ENCODE measurements at regions not wholly inside any gene's neighbourhood (a gene's known extent, or its start where the extent isn't known, plus 50 kb on each side); places are given as distances from the start of the nearest gene placed in this dataset.
A peak's percentile ranks its signal among the peaks of the same experiment; 100 is the strongest.

DNA sequence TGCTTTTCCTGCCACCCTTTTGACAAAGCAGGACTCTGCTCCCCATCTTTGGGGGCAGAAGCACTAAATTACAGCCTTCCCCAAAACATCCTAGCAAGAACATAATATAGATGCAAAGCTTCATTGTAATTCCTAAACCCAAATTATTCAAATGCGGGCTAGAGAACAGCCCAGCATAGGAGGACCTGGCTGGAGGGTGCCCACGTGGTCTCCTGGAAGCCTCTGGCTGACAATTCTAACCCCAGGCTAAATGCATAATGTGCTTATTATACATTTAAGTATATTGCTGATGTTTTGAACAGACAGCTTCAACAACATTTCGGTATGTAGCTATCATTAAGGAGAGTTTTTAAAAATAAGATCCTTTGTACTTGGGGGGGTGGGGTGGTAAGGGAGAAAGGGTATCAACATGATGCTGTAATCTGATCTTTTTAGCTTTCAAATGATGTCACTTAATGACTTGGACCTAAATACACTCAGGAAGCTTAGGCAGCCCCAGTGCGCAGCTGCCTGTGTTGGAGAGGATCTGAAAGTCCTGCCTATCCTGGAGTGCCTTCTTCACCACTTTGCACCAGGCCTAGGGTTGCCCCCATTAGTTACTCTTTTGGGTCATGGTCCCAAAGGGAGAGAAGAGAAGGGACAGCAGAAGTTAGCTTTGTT lies 57.2 kb upstream of the USP3 start:
- dilution Hi-C loops (cut with HindIII; ENCODE audit: low sequenced_read_pairs, unreplicated experiment) (no loop called here), in situ Hi-C loops (cut with MboI; ENCODE audit: low sequenced_read_pairs) (no loop called here), intact Hi-C loops (cut with micrococcal nuclease) (no loop called here)
- Histone ChIP-seq H3K9ac (ENCODE audit: low read depth, low read length) (no peak overlapping the region), H4K5ac (ENCODE audit: low read depth, low read length) (no peak overlapping the region), H3K9me1 (ENCODE audit: insufficient read depth, low read length) (no peaks in the 10 kb centered on the region), H3K4me1 (ENCODE audit: control insufficient read depth, insufficient read depth, low read length) (peaks cover 4% of the 10 kb centered on the region; the same call in 1 of the 2 replicates), H2AK9ac (replicated peaks; ENCODE audit: low read depth, low read length, poor library complexity) (no peak overlapping the region), H3K56ac (ENCODE audit: extremely low read depth, insufficient read depth, low read length) (no peak overlapping the region), H4K20me1 (ENCODE audit: insufficient read depth, low read length) (no peaks in the 10 kb centered on the region), H3K9me3 (ENCODE audit: control insufficient read depth, insufficient read depth, low read length) (no peaks in the 10 kb centered on the region), H2BK120ac (ENCODE audit: low read depth, low read length) (no peak overlapping the region), H3K79me1 (ENCODE audit: low read depth in 1 of 2, low read length in 2 of 2) (no peaks in the 10 kb centered on the region), H4K8ac (ENCODE audit: low read depth in 2 of 2, low read length in 2 of 2) (no peak overlapping the region), H2BK5ac (ENCODE audit: low read depth, low read length, poor library complexity, severe bottlenecking) (no peak overlapping the region), H2AK5ac (ENCODE audit: low read depth, low read length) (no peak overlapping the region), H3K4me3 (ENCODE audit: insufficient read depth, low read depth, low read length) (no peak overlapping the region), H3K18ac (ENCODE audit: low read depth, low read length) (no peak overlapping the region), H4K91ac (ENCODE audit: insufficient read depth, low read depth, low read length) (no peak overlapping the region), H3K23ac (ENCODE audit: low read depth, low read length) (no peak overlapping the region), H3K27me3 (ENCODE audit: control insufficient read depth, insufficient read depth, low read length) (peaks cover 18% of the 10 kb centered on the region), H2BK20ac (ENCODE audit: low read depth, low read length) (no peak overlapping the region), H2BK15ac (ENCODE audit: low read depth, low read length) (no peak overlapping the region), H2AFZ (replicated peaks; ENCODE audit: low read length, poor library complexity) (no peak overlapping the region), H3K4me2 (ENCODE audit: low read depth, low read length) (no peak overlapping the region), H3K14ac (replicated peaks; ENCODE audit: low read depth, low read length) (0 out of 2 replicates have a peak overlapping the region, but pooled peaks have one; percentile 9), H3K4ac (ENCODE audit: low read depth, low read length) (no peak overlapping the region), H3K27ac (ENCODE audit: insufficient read depth, low read length) (no peak overlapping the region), H3K36me3 (ENCODE audit: control insufficient read depth, insufficient read depth, low read length) (no peaks in the 10 kb centered on the region)
- BruUV-seq (replicated peaks) = no TSS peak
- POLR2A ChIA-PET (ENCODE audit: unreplicated experiment) = no interaction called here
- CTCF ChIA-PET = no interaction called here
- WGBS, 2 experiments (ENCODE audit: extremely low coverage in 2 of 2, insufficient read length in 1 of 2) = no CpG with 5 or more reads among the region's 4 CpGs
- ATAC-seq (ENCODE audit: low read depth) = no peak
- no peak for DNase-seq
- no peak for TF ChIP-seq NFE2L2 (IDR thresholded peaks at IDR 0.05; ENCODE audit: low read depth, low read length)
- TF ChIP-seq CEBPB (IDR thresholded peaks at IDR 0.05; ENCODE audit: low read depth, low read length) = no peak
- TF ChIP-seq MXI1 (IDR thresholded peaks at IDR 0.05; ENCODE audit: borderline replicate concordance, low read depth, low read length) = no peak
- TF ChIP-seq ELK1 (IDR thresholded peaks at IDR 0.05; ENCODE audit: borderline replicate concordance, low read depth, low read length) = no peak
- TF ChIP-seq BHLHE40 (IDR thresholded peaks at IDR 0.05; ENCODE audit: low read depth, low read length) = no peak
- TF ChIP-seq CHD1 (IDR thresholded peaks at IDR 0.05; ENCODE audit: low read depth, low read length) = no peak
- no peak for TF ChIP-seq FOS (IDR thresholded peaks at IDR 0.05; ENCODE audit: low read depth, low read length)
- no peak for TF ChIP-seq RCOR1 (IDR thresholded peaks at IDR 0.05; ENCODE audit: insufficient replicate concordance, low read length)
- TF ChIP-seq CTCF (conservative IDR thresholded peaks at IDR 0.05; ENCODE audit: low read depth, low read length) = no peak
- TF ChIP-seq RFX5 (IDR thresholded peaks at IDR 0.05; ENCODE audit: low read depth, low read length) = no peak
- no peak for TF ChIP-seq SMC3 (IDR thresholded peaks at IDR 0.05; ENCODE audit: low read depth, low read length)
- no peak for TF ChIP-seq MAZ (IDR thresholded peaks at IDR 0.05; ENCODE audit: borderline replicate concordance, low read depth, low read length)
- no peak for TF ChIP-seq RAD21 (IDR thresholded peaks at IDR 0.05; ENCODE audit: low read length)
- no peak for TF ChIP-seq MAFK (IDR thresholded peaks at IDR 0.05; ENCODE audit: low read depth, low read length)
- TF ChIP-seq POLR2A (IDR thresholded peaks at IDR 0.05; ENCODE audit: low read depth, low read length) = no peak
- TF ChIP-seq, protein P1, sequence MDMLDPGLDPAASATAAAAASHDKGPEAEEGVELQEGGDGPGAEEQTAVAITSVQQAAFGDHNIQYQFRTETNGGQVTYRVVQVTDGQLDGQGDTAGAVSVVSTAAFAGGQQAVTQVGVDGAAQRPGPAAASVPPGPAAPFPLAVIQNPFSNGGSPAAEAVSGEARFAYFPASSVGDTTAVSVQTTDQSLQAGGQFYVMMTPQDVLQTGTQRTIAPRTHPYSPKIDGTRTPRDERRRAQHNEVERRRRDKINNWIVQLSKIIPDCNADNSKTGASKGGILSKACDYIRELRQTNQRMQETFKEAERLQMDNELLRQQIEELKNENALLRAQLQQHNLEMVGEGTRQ (IDR thresholded peaks at IDR 0.05; ENCODE audit: low read depth, low read length) = no peak
